ENCODE measurements at regions not wholly inside any gene's neighbourhood (a gene's known extent, or its start where the extent isn't known, plus 50 kb on each side); places are given as distances from the start of the nearest gene placed in this dataset.
"Not testable (repeated sequence)": the region's sequence is repeated elsewhere in the genome, so short reads cannot be mapped to it uniquely, and the experiment has no call there.

- TF ChIP-seq, protein P1, sequence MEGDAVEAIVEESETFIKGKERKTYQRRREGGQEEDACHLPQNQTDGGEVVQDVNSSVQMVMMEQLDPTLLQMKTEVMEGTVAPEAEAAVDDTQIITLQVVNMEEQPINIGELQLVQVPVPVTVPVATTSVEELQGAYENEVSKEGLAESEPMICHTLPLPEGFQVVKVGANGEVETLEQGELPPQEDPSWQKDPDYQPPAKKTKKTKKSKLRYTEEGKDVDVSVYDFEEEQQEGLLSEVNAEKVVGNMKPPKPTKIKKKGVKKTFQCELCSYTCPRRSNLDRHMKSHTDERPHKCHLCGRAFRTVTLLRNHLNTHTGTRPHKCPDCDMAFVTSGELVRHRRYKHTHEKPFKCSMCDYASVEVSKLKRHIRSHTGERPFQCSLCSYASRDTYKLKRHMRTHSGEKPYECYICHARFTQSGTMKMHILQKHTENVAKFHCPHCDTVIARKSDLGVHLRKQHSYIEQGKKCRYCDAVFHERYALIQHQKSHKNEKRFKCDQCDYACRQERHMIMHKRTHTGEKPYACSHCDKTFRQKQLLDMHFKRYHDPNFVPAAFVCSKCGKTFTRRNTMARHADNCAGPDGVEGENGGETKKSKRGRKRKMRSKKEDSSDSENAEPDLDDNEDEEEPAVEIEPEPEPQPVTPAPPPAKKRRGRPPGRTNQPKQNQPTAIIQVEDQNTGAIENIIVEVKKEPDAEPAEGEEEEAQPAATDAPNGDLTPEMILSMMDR (IDR thresholded peaks at IDR 0.05) = no peak
- no peak for TF ChIP-seq POLR2A (IDR thresholded peaks at IDR 0.05)
- no peak for TF ChIP-seq EP300 (IDR thresholded peaks at IDR 0.05)
- no peak for TF ChIP-seq POLR2AphosphoS5 (IDR thresholded peaks at IDR 0.05)
- no peak for ATAC-seq
- Histone ChIP-seq H3K4me3 (no peak overlapping the region), H3K27ac (no peak overlapping the region), H3K4me1 (no peaks in the 10 kb centered on the region), H3K27me3 (no peaks in the 10 kb centered on the region), H3K9me3 (no peaks in the 10 kb centered on the region), H3K36me3 (no peaks in the 10 kb centered on the region)
- 60 to 73% methylated on average over 1 of the region's 1 CpG for WGBS, 2 donors (ENCODE audit: low coverage in 1 of 2)
Observed at GRCh38 chr3:154843647-154844046, 236.5 kb upstream of the MME start.

DNA sequence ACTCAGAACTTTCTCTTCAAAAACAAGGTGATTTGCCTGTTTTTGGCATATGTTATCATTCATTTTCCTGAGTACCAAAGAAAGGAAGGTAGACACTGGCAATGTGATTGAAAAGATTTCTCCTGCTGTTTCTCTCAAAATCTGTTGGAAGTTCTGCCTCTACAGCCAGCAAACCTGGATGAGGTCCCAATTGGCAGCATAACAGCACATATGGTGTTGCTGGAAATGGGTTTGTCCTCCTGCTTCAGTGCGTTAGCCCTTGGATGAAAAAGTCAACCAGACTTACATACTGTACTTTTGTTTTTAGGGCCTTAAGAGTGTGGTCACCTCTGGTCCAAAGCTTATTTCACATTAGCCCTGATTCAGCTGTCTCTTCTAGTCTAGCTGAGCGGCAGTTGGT is 237.6 kb upstream of the MME start:
- no peak for ATAC-seq
- Histone ChIP-seq H3K4me1 (no peaks in the 10 kb centered on the region), H3K27ac (no peak overlapping the region), H3K27me3 (no peaks in the 10 kb centered on the region), H3K9me3 (no peaks in the 10 kb centered on the region), H3K4me3 (no peak overlapping the region), H3K36me3 (no peaks in the 10 kb centered on the region)
- TF ChIP-seq POLR2AphosphoS5 (IDR thresholded peaks at IDR 0.05) (no peak), EP300 (IDR thresholded peaks at IDR 0.05) (no peak), POLR2A (IDR thresholded peaks at IDR 0.05) (no peak)
- TF ChIP-seq, protein P1 (IDR thresholded peaks at IDR 0.05) = no peak
- 75 to 93% methylated on average over 2 of the region's 2 CpGs for WGBS, 2 donors (ENCODE audit: low coverage in 1 of 2)

- ATAC-seq = no peak
- Histone ChIP-seq H3K27me3 (no peaks in the 10 kb centered on the region), H3K9me3 (no peaks in the 10 kb centered on the region), H3K27ac (no peak overlapping the region), H3K36me3 (no peaks in the 10 kb centered on the region), H3K4me3 (no peak overlapping the region), H3K4me1 (no peaks in the 10 kb centered on the region)
- TF ChIP-seq POLR2AphosphoS5 (IDR thresholded peaks at IDR 0.05) (no peak), EP300 (IDR thresholded peaks at IDR 0.05) (no peak), POLR2A (IDR thresholded peaks at IDR 0.05) (no peak)
- TF ChIP-seq, protein P1 (IDR thresholded peaks at IDR 0.05) = no peak
- WGBS, 2 donors (ENCODE audit: low coverage in 1 of 2) = 80 to 82% methylated on average over 3 of the region's 3 CpGs
Observed at GRCh38 chr3:154835639-154836038, 244.5 kb upstream of the MME start.

- not testable (repeated sequence) for ATAC-seq, H3K9me3 ChIP-seq, H3K36me3 ChIP-seq, H3K4me3 ChIP-seq, H3K4me1 ChIP-seq, H3K27ac ChIP-seq, H3K27me3 ChIP-seq
- 86 to 100% methylated on average over 3 to 6 of the region's 12 CpGs for WGBS, 2 donors (ENCODE audit: low coverage in 1 of 2)
Observed at GRCh38 chr3:154834831-154835230, 245.3 kb upstream of the MME start.

DNA sequence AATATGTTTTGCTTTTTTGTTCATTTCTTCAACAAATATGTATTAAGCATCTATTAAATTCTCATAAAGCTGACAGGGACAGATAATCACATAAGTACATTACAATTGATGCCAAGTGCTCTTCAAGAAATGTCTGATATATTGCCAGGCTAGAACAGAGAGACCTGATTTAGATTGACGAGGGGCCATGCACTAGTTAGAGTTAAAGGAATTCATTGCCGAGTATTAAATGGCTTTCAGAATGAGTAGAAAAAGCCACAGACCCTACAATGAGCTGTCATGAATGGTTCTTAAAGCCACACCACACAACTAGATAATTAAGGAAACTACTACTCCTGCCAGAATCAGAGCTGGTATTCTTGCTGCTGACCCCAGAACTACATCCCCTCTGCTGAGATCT is 250.2 kb upstream of the MME start:
- Histone ChIP-seq H3K4me3 (no peak overlapping the region), H3K27me3 (no peaks in the 10 kb centered on the region), H3K27ac (no peak overlapping the region), H3K36me3 (no peaks in the 10 kb centered on the region), H3K9me3 (peaks cover 0 to 10% (median 0%) of the 10 kb centered on the region in 3 donors), H3K4me1 (no peaks in the 10 kb centered on the region)
- no peak for TF ChIP-seq POLR2A (IDR thresholded peaks at IDR 0.05)
- TF ChIP-seq POLR2AphosphoS5 (IDR thresholded peaks at IDR 0.05) = no peak
- TF ChIP-seq, protein P1 (IDR thresholded peaks at IDR 0.05) = no peak
- TF ChIP-seq EP300 (IDR thresholded peaks at IDR 0.05) = no peak
- no peak for ATAC-seq
- WGBS, 2 donors (ENCODE audit: low coverage in 1 of 2) = 51 to 59% methylated on average over 2 of the region's 2 CpGs

DNA sequence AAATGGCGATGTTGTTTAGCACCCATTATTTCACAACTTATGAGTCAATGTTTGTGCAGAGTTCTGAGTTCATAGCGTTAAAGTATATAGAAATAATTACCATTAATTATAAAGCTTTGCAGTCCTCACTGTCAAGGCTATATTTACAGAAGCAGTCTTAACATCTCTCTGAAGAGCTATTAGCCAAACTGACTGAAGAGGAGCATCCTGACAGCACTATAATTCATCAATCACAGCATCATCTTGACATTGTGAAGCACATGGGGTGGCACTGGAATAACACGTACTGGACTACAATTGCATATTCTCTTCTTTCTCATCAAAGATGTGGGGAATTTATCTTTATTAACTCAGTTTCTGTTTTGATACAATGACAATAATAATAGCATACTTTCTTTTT is 260.6 kb upstream of the MME start:
- H3K36me3 ChIP-seq = no peaks in the 10 kb centered on the region
- no peak overlapping the region for H3K4me3 ChIP-seq
- H3K9me3 ChIP-seq = no peaks in the 10 kb centered on the region
- TF ChIP-seq EP300 (IDR thresholded peaks at IDR 0.05) (no peak), POLR2AphosphoS5 (IDR thresholded peaks at IDR 0.05) (no peak), POLR2A (IDR thresholded peaks at IDR 0.05) (no peak)
- TF ChIP-seq, protein P1 (IDR thresholded peaks at IDR 0.05) = no peak
- H3K27ac ChIP-seq = no peak overlapping the region
- no peak for ATAC-seq
- H3K27me3 ChIP-seq = no peaks in the 10 kb centered on the region
- H3K4me1 ChIP-seq = no peaks in the 10 kb centered on the region
- 82 to 89% methylated on average over 3 of the region's 3 CpGs for WGBS, 2 donors (ENCODE audit: low coverage in 1 of 2)
